Common myeloid progenitor, CD34-positive (primary cell): ENCODE measurements at regions not wholly inside any gene's neighbourhood (a gene's known extent, or its start where the extent isn't known, plus 50 kb on each side); places are given as distances from the start of the nearest gene placed in this dataset.
A peak's percentile ranks its signal among the peaks of the same experiment; 100 is the strongest.

Source experiments
- CTCF ChIA-PET: fragments of 350-600 bp; sonication (Branson Sonifier 250); formaldehyde crosslinking; loops from one replicate; lab custom pipeline; 2021; ENCODE audit warnings: antibody characterized with exemption; lab: Charles Lee
- POLR2A ChIA-PET: fragments of 350-600 bp; sonication (Branson Sonifier 250); formaldehyde crosslinking; loops from one replicate; lab custom pipeline; 2021; ENCODE audit warnings: antibody characterized with exemption; lab: Charles Lee
- DNase-seq, 3 donors: peaks; one replicate each; pipeline versions ENCODE4 v3.0.0 to v3.0.0-alpha.2; 2013
- H3K27ac ChIP-seq, 2 experiments: 1 replicate in 1 of 2; 2 replicates in 1 of 2; pipeline ENCODE4 v1.7.0; 2013; ENCODE audit warnings: inconsistent platforms in 2 of 2, low read length in 2 of 2, mild to moderate bottlenecking in 2 of 2, low read depth in 1 of 2, moderate library complexity in 1 of 2; ENCODE audit not compliant: severe bottlenecking in 2 of 2, insufficient read depth in 1 of 2, poor library complexity in 1 of 2
- H3K27me3 ChIP-seq, 5 experiments: replicated peaks in 2 of 5; 1 replicate in 3 of 5; 2 replicates in 2 of 5; pipeline versions ENCODE4 v1.6.1 to v1.7.0; 2013; ENCODE audit warnings: low read length in 4 of 5, mild to moderate bottlenecking in 2 of 5, moderate library complexity in 2 of 5, inconsistent platforms in 1 of 5; ENCODE audit not compliant: insufficient read depth in 5 of 5, control insufficient read depth in 4 of 5
- H3K36me3 ChIP-seq, 4 experiments: 1 replicate in 2 of 4; 2 replicates in 2 of 4; pipeline versions ENCODE4 v1.6.1 to v1.7.0; 2013; ENCODE audit warnings: low read length in 3 of 4, control low read depth in 1 of 4, mild to moderate bottlenecking in 1 of 4; ENCODE audit not compliant: control insufficient read depth in 4 of 4, insufficient read depth in 4 of 4
- H3K4me1 ChIP-seq, 4 experiments: 1 replicate in 3 of 4; 2 replicates in 1 of 4; pipeline versions ENCODE4 v1.6.1 to v1.7.1; 2013; ENCODE audit warnings: low read length in 3 of 4, mild to moderate bottlenecking in 3 of 4, control low read depth in 1 of 4, inconsistent platforms in 1 of 4, moderate library complexity in 1 of 4; ENCODE audit not compliant: control insufficient read depth in 4 of 4, insufficient read depth in 4 of 4; ENCODE audit errors: control extremely low read depth in 1 of 4
- H3K4me3 ChIP-seq, 7 experiments: 1 replicate in 4 of 7; 2 replicates in 3 of 7; pipeline versions ENCODE4 v1.5.1 to v1.7.0; 2013; ENCODE audit warnings: mild to moderate bottlenecking in 7 of 7, low read length in 6 of 7, moderate library complexity in 6 of 7, inconsistent platforms in 2 of 7, low read depth in 2 of 7, control low read depth in 1 of 7; ENCODE audit not compliant: insufficient read depth in 4 of 7, control insufficient read depth in 1 of 7; ENCODE audit errors: extremely low read depth in 1 of 7
- H3K9me3 ChIP-seq, 5 experiments: 1 replicate in 4 of 5; 2 replicates in 1 of 5; pipeline versions ENCODE4 v1.6.1 to v1.7.1; 2013; ENCODE audit warnings: low read length in 4 of 5, mild to moderate bottlenecking in 2 of 5, inconsistent platforms in 1 of 5, low read depth in 1 of 5, moderate library complexity in 1 of 5; ENCODE audit not compliant: control insufficient read depth in 4 of 5, insufficient read depth in 2 of 5; ENCODE audit errors: control extremely low read depth in 1 of 5
- WGBS: methylation state at CpG from one replicate; pipeline ENCODE4 v1.1.5; 2013; ENCODE audit not compliant: insufficient coverage; 5-methylcytosine and 5-hydroxymethylcytosine counted together

DNA sequence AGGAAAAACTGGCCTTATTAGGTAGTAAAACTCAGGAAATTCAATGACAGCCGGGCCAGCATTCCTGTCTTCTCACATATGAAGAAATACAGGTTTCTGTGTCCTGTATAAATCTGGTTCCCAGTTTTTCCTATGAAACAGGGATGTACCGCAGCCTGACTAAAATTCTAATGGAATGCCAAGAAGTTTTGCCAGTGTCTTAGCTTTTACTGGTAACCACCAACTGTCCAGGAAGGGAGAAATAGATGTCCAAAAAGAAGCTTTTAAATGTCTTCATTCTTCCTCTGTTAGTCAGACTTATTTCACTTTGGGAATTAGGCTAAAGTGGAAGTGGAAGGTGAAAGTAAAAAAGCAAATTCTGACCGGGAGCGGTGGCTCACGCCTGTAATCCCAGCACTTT is 108.0 kb upstream of the TBL1X start:
- Histone ChIP-seq H3K36me3 (no peaks in the 10 kb centered on the region), H3K27me3 (no peaks in the 10 kb centered on the region), H3K4me1 (peaks cover 3 to 55% (median 37%) of the 10 kb centered on the region in 4 experiments), H3K4me3 (no peak overlapping the region), H3K27ac (no peak overlapping the region), H3K9me3 (no peaks in the 10 kb centered on the region)
- ChIA-PET POLR2A (no interaction called here), CTCF (no interaction called here)
- WGBS: 88% methylated on average over 4 of the region's 5 CpGs
- DNase-seq: no peak

DNA sequence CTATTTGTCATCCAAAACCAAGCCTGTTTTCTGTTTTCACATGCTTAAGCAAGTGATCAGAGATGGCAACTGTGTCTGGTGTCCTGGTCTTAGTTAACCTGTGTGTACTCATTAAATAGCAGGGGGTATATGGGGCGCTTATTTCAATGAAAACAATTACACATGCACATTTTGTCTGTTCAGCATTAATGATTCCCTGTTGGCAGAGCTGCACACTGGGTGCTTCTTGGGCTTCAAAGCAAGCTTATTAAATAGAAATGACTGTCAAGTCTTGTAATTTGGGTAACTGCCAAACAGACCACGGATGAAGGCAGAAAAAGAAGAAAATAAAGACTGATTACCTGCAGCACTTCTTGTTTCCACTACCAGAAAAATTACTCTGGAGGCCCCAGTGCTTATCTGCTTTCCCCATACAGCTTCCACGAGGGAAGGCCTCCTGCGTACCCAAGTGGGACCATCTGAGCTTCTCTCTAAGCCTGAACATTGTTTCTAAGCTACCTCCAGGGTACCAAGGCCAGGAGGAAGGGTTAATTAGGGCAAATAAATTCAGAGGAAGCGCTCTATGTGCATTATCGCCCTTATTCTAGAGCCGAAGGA is 107.2 kb upstream of the TBL1X start:
- Histone ChIP-seq H3K27ac (no peak overlapping the region), H3K4me3 (no peak overlapping the region), H3K27me3 (no peaks in the 10 kb centered on the region), H3K9me3 (no peaks in the 10 kb centered on the region), H3K36me3 (no peaks in the 10 kb centered on the region), H3K4me1 (peaks cover 3 to 47% (median 32%) of the 10 kb centered on the region in 4 experiments)
- 71% methylated on average over 4 of the region's 7 CpGs for WGBS
- ChIA-PET CTCF (no interaction called here), POLR2A (no interaction called here)
- peak in 2 of 3 donors; percentile 41 to 57 for DNase-seq

DNA sequence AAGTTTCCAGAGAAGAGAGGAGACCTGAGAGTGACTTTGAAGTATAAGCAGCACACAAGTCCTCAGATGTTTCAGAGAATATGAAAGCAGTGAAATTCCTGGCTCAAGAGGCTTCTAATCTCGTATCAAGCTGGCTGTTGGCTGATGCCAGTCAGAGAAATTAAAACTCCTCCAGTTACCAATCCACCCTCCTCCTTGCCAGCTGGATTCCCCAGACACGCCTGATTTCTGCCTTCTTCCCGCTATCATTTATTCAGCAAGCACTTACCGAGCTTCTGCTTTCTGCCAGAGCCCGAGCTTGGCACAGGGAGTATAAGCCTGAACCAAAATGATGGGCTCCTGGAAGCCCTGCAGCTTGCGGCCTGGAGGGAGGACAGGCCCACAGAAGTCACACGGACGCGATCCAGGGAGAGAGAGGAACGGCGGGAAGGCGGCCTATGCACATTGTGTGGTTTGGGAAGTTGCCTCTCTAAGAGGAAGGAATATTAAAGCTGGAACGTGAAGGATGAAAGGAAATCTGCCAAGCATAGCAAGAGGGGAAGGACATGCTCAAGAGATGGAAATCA is 102.4 kb upstream of the TBL1X start:
- Histone ChIP-seq H3K9me3 (no peaks in the 10 kb centered on the region), H3K27me3 (no peaks in the 10 kb centered on the region), H3K27ac (no peak overlapping the region), H3K4me3 (no peak overlapping the region), H3K36me3 (no peaks in the 10 kb centered on the region), H3K4me1 (peaks cover 0 to 7% (median 5%) of the 10 kb centered on the region in 4 experiments)
- POLR2A ChIA-PET: no interaction called here
- WGBS: 90% methylated on average over 10 of the region's 13 CpGs
- DNase-seq: peak in 1 of 3 donors; percentile 16
- CTCF ChIA-PET: no interaction called here

DNA sequence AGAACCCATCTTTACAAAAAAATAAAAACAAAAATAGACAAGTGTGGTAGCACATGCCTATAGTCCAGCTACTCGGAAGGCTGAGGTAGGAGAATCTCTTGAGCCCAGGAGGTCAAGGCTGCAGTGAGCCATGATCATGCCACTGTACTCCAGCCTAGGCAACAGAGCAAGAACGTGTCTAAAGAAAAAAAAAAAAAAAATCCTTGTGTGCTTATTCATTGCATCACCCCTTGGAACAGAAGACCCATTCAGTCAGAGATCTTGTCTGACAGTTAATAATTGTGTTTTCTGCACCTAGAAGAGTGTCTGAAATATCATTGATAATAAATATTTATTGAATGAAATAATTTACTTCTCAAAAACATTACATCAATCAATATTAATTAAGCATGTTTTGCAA is 97.4 kb upstream of the TBL1X start:
- no peak for DNase-seq
- POLR2A ChIA-PET: no interaction called here
- CTCF ChIA-PET: no interaction called here
- no peak overlapping the region for H3K27ac ChIP-seq
- H3K27me3 ChIP-seq: no peaks in the 10 kb centered on the region
- H3K4me1 ChIP-seq: peaks cover 0 to 11% (median 4%) of the 10 kb centered on the region in 4 experiments
- H3K9me3 ChIP-seq: no peaks in the 10 kb centered on the region
- WGBS: 89% methylated on average over 1 of the region's 2 CpGs
- H3K36me3 ChIP-seq: no peaks in the 10 kb centered on the region
- H3K4me3 ChIP-seq: no peak overlapping the region

DNA sequence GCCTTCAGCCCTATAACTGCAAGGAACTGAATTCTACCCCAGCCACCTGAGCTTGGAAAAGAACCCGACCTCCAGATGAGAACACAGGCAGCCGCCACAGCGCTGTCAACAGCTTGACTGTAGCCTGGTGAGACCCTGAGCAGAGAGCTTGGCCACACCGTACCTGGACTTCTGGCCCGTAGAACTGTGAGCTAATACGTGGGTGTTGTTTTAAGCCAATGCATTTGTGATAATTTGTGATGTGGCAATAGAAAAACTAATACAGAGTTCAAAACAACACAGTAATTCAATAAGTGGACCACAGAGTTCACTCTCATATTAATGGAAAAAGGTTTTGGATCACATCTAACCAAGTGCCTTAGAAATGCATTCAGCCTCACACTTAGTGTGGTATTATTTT is 96.6 kb upstream of the TBL1X start:
- Histone ChIP-seq H3K9me3 (no peaks in the 10 kb centered on the region), H3K36me3 (no peaks in the 10 kb centered on the region), H3K27me3 (no peaks in the 10 kb centered on the region), H3K27ac (no peak overlapping the region), H3K4me1 (peaks cover 0 to 11% (median 4%) of the 10 kb centered on the region in 4 experiments), H3K4me3 (no peak overlapping the region)
- DNase-seq: no peak
- 67% methylated on average over 1 of the region's 6 CpGs for WGBS
- POLR2A ChIA-PET: no interaction called here
- CTCF ChIA-PET: no interaction called here

DNA sequence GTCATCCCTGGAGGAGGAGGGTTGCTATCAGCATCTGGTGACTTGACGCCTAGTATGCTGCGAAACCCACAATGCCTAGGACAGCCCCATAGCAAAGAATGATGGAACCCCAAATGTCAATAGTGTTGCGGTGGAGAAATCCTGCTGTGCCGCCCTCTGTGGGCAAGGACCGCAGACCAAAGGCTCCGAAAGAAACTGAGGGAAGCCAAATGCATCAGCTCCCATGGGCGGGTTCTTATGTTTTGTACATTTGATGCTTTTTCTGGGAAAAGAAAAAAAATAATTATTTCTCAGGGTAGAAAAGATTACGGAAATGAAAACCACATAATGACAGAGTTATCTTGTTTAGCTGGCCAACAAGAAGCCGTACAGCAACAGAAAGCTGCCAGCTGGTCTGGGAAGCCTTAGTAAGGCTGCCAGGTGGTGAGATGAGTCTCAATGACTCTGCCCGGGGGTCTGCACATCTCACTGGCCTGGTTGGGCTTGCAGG is 95.0 kb upstream of the TBL1X start:
- Histone ChIP-seq H3K27me3 (no peaks in the 10 kb centered on the region), H3K4me3 (no peak overlapping the region), H3K36me3 (no peaks in the 10 kb centered on the region), H3K27ac (no peak overlapping the region), H3K4me1 (peaks cover 0 to 11% (median 4%) of the 10 kb centered on the region in 4 experiments), H3K9me3 (no peaks in the 10 kb centered on the region)
- DNase-seq: peak in 2 of 3 donors; percentile 57 to 72
- ChIA-PET CTCF (interaction anchor here (0.9 kb wide), 1 partner anchor 19 kb away, joined by 5 read pairs; no protein-coding TSS in a partner anchor), POLR2A (no interaction called here)
- WGBS: 73% methylated on average over 8 of the region's 10 CpGs

DNA sequence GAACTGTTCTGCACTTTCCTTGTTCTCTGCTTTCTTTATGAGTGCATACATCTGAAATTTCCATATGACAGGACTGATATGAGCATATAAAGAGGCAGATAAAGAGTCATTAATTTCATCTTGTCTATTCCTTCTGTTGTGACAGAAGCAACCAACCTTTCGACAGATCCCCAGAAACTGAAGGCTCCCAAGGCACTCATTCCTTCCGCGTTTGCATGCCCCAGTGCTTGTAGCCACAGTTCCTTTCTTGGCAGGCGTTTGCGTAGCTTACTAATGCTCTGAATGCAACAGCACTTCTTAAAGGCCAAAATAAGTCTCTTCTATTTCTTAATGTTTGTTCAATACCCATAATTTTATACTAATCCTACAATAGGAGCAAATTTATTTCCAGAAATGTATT is 94.0 kb upstream of the TBL1X start:
- no peak overlapping the region for H3K4me3 ChIP-seq
- no peak for DNase-seq
- H3K27me3 ChIP-seq: no peaks in the 10 kb centered on the region
- no peaks in the 10 kb centered on the region for H3K36me3 ChIP-seq
- POLR2A ChIA-PET: no interaction called here
- no peak overlapping the region for H3K27ac ChIP-seq
- H3K4me1 ChIP-seq: peaks cover 0 to 11% (median 4%) of the 10 kb centered on the region in 4 experiments
- WGBS: 78% methylated on average over 5 of the region's 5 CpGs
- CTCF ChIA-PET: no interaction called here
- H3K9me3 ChIP-seq: no peaks in the 10 kb centered on the region
